Endothelial cell of umbilical vein (primary cell): ENCODE measurements at regions not wholly inside any gene's neighbourhood (a gene's known extent, or its start where the extent isn't known, plus 50 kb on each side); places are given as distances from the start of the nearest gene placed in this dataset.

Experiments
- BruUV-seq: library from RNA; stranded (reverse); fragments of 400-500 nt; replicated peaks from 2 replicates; lab custom pipeline; 2021; lab: Mats Ljungman, UMichigan
- CTCF ChIA-PET: fragments of 300-600, 350-600 bp; sonication (Branson Sonifier 250); formaldehyde crosslinking; loops from one replicate; lab custom pipeline; 2021; ENCODE audit warnings: antibody characterized with exemption, inconsistent platforms; lab: Charles Lee
- POLR2A ChIA-PET: fragments of 300-600, 350-600 bp; sonication (Branson Sonifier 250); formaldehyde crosslinking; loops from one replicate; lab custom pipeline; 2021; ENCODE audit warnings: antibody characterized with exemption, inconsistent platforms; lab: Charles Lee
- DNase-seq: peaks from one replicate; pipeline ENCODE4 v3.0.0-alpha.2; 2011; ENCODE audit warnings: low read depth, low spot score
- FAIRE-seq: peaks from 2 replicates; lab custom pipeline; 2011; peaks lifted over from hg19 to GRCh38; lab: Jason Lieb, UNC
- H2AFZ ChIP-seq: 2 replicates; pipeline ENCODE4 v1.6.0; 2012; ENCODE audit warnings: low read depth, low read length, control low read depth, inconsistent platforms
- H3K27ac ChIP-seq: 2 replicates; pipeline ENCODE4 v1.5.1; 2011; ENCODE audit warnings: low read depth, mild to moderate bottlenecking, control low read depth, low read length, moderate library complexity; ENCODE audit not compliant: insufficient read depth
- H3K27me3 ChIP-seq, 2 experiments: 2 replicates each; pipeline versions ENCODE4 v1.6.0 to v1.6.1; 2011; ENCODE audit warnings: low read length in 2 of 2, mixed read lengths in 1 of 2; ENCODE audit not compliant: control insufficient read depth in 2 of 2, insufficient read depth in 2 of 2
- H3K36me3 ChIP-seq, 2 experiments: 2 replicates in 1 of 2; 3 replicates in 1 of 2; pipeline ENCODE4 v1.5.1; 2011; ENCODE audit warnings: low read length in 2 of 2, mild to moderate bottlenecking in 1 of 2, moderate library complexity in 1 of 2; ENCODE audit not compliant: control insufficient read depth in 2 of 2, insufficient read depth in 2 of 2; ENCODE audit errors: extremely low read depth in 1 of 2
- H3K4me1 ChIP-seq: 3 replicates; pipeline ENCODE4 v1.5.1; 2011; ENCODE audit warnings: mild to moderate bottlenecking, low read length; ENCODE audit not compliant: control insufficient read depth, insufficient read depth; ENCODE audit errors: extremely low read depth
- H3K4me2 ChIP-seq: 2 replicates; pipeline ENCODE4 v1.6.1; 2011; ENCODE audit warnings: low read length, control low read depth, mixed read lengths; ENCODE audit not compliant: insufficient read depth
- H3K4me3 ChIP-seq, 3 experiments: fragments of 200-600 bp in 1 of 3; sonication (generic), shearing (Covaris generic) in 1 of 3; replicated peaks in 1 of 3; 2 replicates each; pipeline ENCODE4 v1.5.1; 2011 to 2016; ENCODE audit warnings: control low read depth in 3 of 3, low read length in 3 of 3, mild to moderate bottlenecking in 2 of 3, inconsistent platforms in 1 of 3, low read depth in 1 of 3, moderate library complexity in 1 of 3; ENCODE audit not compliant: insufficient read depth in 1 of 3
- H3K79me2 ChIP-seq: 2 replicates; pipeline ENCODE4 v1.6.0; 2012; ENCODE audit warnings: low read length, inconsistent platforms; ENCODE audit not compliant: control insufficient read depth, insufficient read depth
- H3K9ac ChIP-seq: replicated peaks from 2 replicates; pipeline ENCODE3; 2011; ENCODE audit warnings: low read length, control low read depth; ENCODE audit not compliant: insufficient read depth; ENCODE audit errors: extremely low read depth
- H3K9me1 ChIP-seq: replicated peaks from 3 replicates; pipeline ENCODE4 v1.6.0; 2011; ENCODE audit warnings: mild to moderate bottlenecking, low read length; ENCODE audit not compliant: control insufficient read depth, insufficient read depth; ENCODE audit errors: extremely low read depth
- H3K9me3 ChIP-seq: replicated peaks from 2 replicates; pipeline ENCODE4 v1.5.1; 2012; ENCODE audit warnings: low read length, inconsistent platforms; ENCODE audit not compliant: control insufficient read depth, insufficient read depth
- H4K20me1 ChIP-seq: replicated peaks from 2 replicates; pipeline ENCODE3; 2011; ENCODE audit warnings: mild to moderate bottlenecking, low read length; ENCODE audit not compliant: control insufficient read depth, insufficient read depth; ENCODE audit errors: extremely low read depth
- CTCF ChIP-seq, 2 donors: IDR thresholded peaks; 1 replicate in 1 of 2; 2 replicates in 1 of 2; pipeline ENCODE4 v1.5.1; 2011; ENCODE audit warnings: low read length in 2 of 2, mild to moderate bottlenecking in 2 of 2, moderate library complexity in 2 of 2, control low read depth in 1 of 2, inconsistent platforms in 1 of 2, low read depth in 1 of 2; ENCODE audit not compliant: insufficient read depth in 1 of 2; ENCODE audit errors: extremely low read depth in 1 of 2
- EZH2 ChIP-seq: IDR thresholded peaks from 2 replicates; pipeline ENCODE4 v1.6.1; 2012; ENCODE audit warnings: borderline replicate concordance, low read depth, mild to moderate bottlenecking, moderate library complexity, low read length, inconsistent platforms; ENCODE audit not compliant: severe bottlenecking
- FOS ChIP-seq: IDR thresholded peaks from 2 replicates; pipeline ENCODE4 v1.6.1; 2011; ENCODE audit warnings: mild to moderate bottlenecking, low read length, moderate library complexity, borderline replicate concordance; ENCODE audit not compliant: insufficient read depth
- GATA2 ChIP-seq: IDR thresholded peaks from 2 replicates; pipeline ENCODE4 v1.7.0; 2011; ENCODE audit warnings: low read depth, mild to moderate bottlenecking, moderate library complexity, mixed read lengths, low read length; ENCODE audit not compliant: insufficient read length, insufficient read depth
- JUN ChIP-seq: IDR thresholded peaks from 2 replicates; pipeline ENCODE4 v1.6.1; 2011; ENCODE audit warnings: borderline replicate concordance, low read depth; ENCODE audit not compliant: insufficient read length, insufficient read depth
- MAX ChIP-seq: IDR thresholded peaks from 2 replicates; pipeline ENCODE4 v1.6.1; 2011; ENCODE audit not compliant: insufficient read depth, insufficient read length
- MYC ChIP-seq: IDR thresholded peaks from one replicate; pipeline ENCODE4 v1.6.1; 2011; ENCODE audit warnings: mild to moderate bottlenecking, low read depth, low read length
- POLR2A ChIP-seq: IDR thresholded peaks from 2 replicates; pipeline ENCODE4 v1.6.1; 2012; ENCODE audit warnings: low read depth, mild to moderate bottlenecking, control low read depth, low read length
- POLR2AphosphoS5 ChIP-seq: IDR thresholded peaks from 2 replicates; pipeline ENCODE4 v1.6.1; 2012; ENCODE audit warnings: low read depth, mild to moderate bottlenecking, control low read depth, low read length, moderate library complexity; ENCODE audit not compliant: insufficient read depth
- dilution Hi-C: fragments of 300-500 bp; cut with MboI; formaldehyde crosslinking; loops from one replicate; pipeline ENCODE4 v1.15.0; 2019; ENCODE audit warnings: low sequenced_read_pairs; ENCODE audit not compliant: extremely low pct_ligation_motif_present
- intact Hi-C: fragments of 100-400 bp; cut with micrococcal nuclease; formaldehyde crosslinking; loops from one replicate; pipeline ENCODE4 v1.10.0; 2022

GRCh38 chr3:193901007-193901406 lies 234.9 kb upstream of the HES1 start:
- Histone ChIP-seq H3K4me2 (no peak overlapping the region), H3K27ac (no peak overlapping the region), H3K27me3 (peaks cover 0 to 13% of the 10 kb centered on the region in 2 experiments), H3K79me2 (no peaks in the 10 kb centered on the region), H3K9me3 (no peaks in the 10 kb centered on the region), H3K4me3 (no peak overlapping the region), H3K9ac (no peak overlapping the region), H2AFZ (no peak overlapping the region), H3K9me1 (no peaks in the 10 kb centered on the region), H3K36me3 (no peaks in the 10 kb centered on the region), H3K4me1 (no peaks in the 10 kb centered on the region), H4K20me1 (no peaks in the 10 kb centered on the region)
- no TSS peak for BruUV-seq
- CTCF ChIA-PET: interaction anchor here (1.4 kb wide), 1 partner anchor 414 kb away, joined by 3 read pairs; no protein-coding TSS in a partner anchor
- DNase-seq (no peak), FAIRE-seq (no peak)
- dilution Hi-C loops: no loop called here
- intact Hi-C loops: no loop called here
- no peak for TF ChIP-seq EZH2
- TF ChIP-seq GATA2: no peak
- TF ChIP-seq POLR2AphosphoS5: no peak
- no peak for TF ChIP-seq JUN
- no peak for TF ChIP-seq MAX
- no peak for TF ChIP-seq FOS
- TF ChIP-seq CTCF (IDR thresholded peaks at IDR 0.05; ENCODE audit: extremely low read depth in 1 of 2, insufficient read depth in 1 of 2, low read depth in 1 of 2, low read length in 2 of 2): no peak
- no peak for TF ChIP-seq POLR2A
- no peak for TF ChIP-seq MYC
- POLR2A ChIA-PET: no interaction called here
